Esophagus muscularis mucosa (tissue), 4 donors: ENCODE measurements at regions not wholly inside any gene's neighbourhood (a gene's known extent, or its start where the extent isn't known, plus 50 kb on each side); places are given as distances from the start of the nearest gene placed in this dataset.

Source experiments
- DNase-seq: peaks from one replicate; pipeline ENCODE4 v3.0.0-alpha.2; 2017; ENCODE audit errors: extremely low spot score
- H3K27ac ChIP-seq, 4 donors: fragments of 200-600 bp; sonication (generic); replicated peaks in 1 of 4; 1 replicate in 3 of 4; 2 replicates in 1 of 4; pipeline ENCODE4 v1.5.1; 2016 to 2019; ENCODE audit warnings: mild to moderate bottlenecking in 1 of 4
- H3K27me3 ChIP-seq, 4 donors: fragments of 200-600 bp; sonication (generic); one replicate each; pipeline versions ENCODE4 v1.5.1 to v1.6.0; 2016 to 2019
- H3K36me3 ChIP-seq, 4 donors: fragments of 200-600 bp; sonication (generic); one replicate each; pipeline ENCODE4 v1.5.1; 2016 to 2019
- H3K4me1 ChIP-seq, 4 donors: fragments of 200-600 bp; sonication (generic); one replicate each; pipeline ENCODE4 v1.5.1; 2016 to 2019
- H3K4me3 ChIP-seq, 4 donors: fragments of 200-600 bp; sonication (generic); 1 replicate in 2 of 4; 2 replicates in 2 of 4; pipeline ENCODE4 v1.5.1; 2016 to 2019; ENCODE audit warnings: mild to moderate bottlenecking in 4 of 4, moderate library complexity in 1 of 4
- H3K9me3 ChIP-seq, 4 donors: fragments of 200-600 bp; sonication (generic); 1 replicate in 3 of 4; 2 replicates in 1 of 4; pipeline ENCODE4 v1.5.1; 2016 to 2019
- EP300 ChIP-seq: sonication (generic); formaldehyde crosslinking; IDR thresholded peaks from one replicate; pipeline ENCODE4 v1.6.1; 2017; ENCODE audit warnings: antibody characterized with exemption
- POLR2A ChIP-seq: fragments of 450-650 bp; IDR thresholded peaks from one replicate; pipeline ENCODE4 v1.6.1; 2017; ENCODE audit warnings: antibody characterized with exemption, moderate library complexity, mild to moderate bottlenecking, low read depth
- POLR2AphosphoS5 ChIP-seq, 2 donors: sonication (generic); formaldehyde crosslinking; IDR thresholded peaks; one replicate each; pipeline ENCODE4 v1.6.1; 2017; ENCODE audit warnings: antibody characterized with exemption in 2 of 2
- WGBS: methylation state at CpG from one replicate; pipeline ENCODE4 v1.1.5; 2018; 5-methylcytosine and 5-hydroxymethylcytosine counted together
- intact Hi-C: fragments of 100-400 bp; cut with DNase I; formaldehyde crosslinking; loops from one replicate; pipeline ENCODE4 v1.15.1; 2023
- TF ChIP-seq, protein P1 (sequence below), 3 experiments: fragments of 200-600 bp in 2 of 3; fragments of 450-650 bp in 1 of 3; sonication (generic) in 2 of 3; IDR thresholded peaks; one replicate each; pipeline ENCODE4 v1.5.1; 2017 to 2019; ENCODE audit warnings: antibody characterized with exemption in 3 of 3, mild to moderate bottlenecking in 2 of 3, moderate library complexity in 1 of 3

DNA sequence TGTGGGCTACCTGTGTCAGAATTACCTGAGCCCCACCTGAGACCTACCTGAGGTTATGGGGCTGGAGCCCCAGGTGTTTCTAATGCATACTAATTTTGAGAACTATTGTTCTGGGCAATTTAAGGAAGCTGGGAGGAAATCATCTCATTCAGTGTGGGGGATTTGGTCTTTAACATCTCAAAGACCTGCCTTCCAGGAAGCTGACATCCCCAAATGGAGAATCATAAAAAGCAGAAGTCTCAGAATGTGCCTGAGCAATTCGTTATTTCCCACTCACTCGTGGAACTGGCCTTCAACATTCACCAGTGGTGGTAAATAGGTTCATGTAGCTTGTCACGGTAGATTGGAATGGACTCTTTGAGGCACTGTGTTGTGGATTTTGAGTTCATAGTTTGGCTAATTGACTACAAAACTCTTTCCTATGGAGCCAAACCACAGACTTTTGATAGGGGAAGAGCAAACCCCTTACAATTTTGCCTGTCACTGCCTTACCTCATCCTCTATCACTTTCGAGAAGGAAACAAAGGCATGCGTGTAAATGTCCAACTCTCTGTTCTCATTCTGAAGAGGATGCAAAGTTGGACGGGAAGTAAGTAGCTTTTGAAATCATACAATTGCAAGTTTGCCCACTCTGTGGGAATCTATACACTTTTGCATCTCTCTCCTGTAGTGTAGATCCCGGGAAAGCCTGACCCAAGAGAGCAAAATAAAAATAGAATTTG lies 521.0 kb upstream of the MDFIC2 start:
- DNase-seq: no peak
- Histone ChIP-seq H3K27me3 (no peaks in the 10 kb centered on the region), H3K4me1 (peaks cover 12 to 26% (median 20%) of the 10 kb centered on the region in 4 donors), H3K9me3 (no peaks in the 10 kb centered on the region), H3K27ac (peak overlapping the region; percentile 63 to 77 (median 76)), H3K36me3 (no peaks in the 10 kb centered on the region), H3K4me3 (no peak overlapping the region)
- 70% methylated on average over 7 of the region's 7 CpGs for WGBS
- TF ChIP-seq POLR2A: no peak
- TF ChIP-seq EP300: no peak
- TF ChIP-seq, protein P1, sequence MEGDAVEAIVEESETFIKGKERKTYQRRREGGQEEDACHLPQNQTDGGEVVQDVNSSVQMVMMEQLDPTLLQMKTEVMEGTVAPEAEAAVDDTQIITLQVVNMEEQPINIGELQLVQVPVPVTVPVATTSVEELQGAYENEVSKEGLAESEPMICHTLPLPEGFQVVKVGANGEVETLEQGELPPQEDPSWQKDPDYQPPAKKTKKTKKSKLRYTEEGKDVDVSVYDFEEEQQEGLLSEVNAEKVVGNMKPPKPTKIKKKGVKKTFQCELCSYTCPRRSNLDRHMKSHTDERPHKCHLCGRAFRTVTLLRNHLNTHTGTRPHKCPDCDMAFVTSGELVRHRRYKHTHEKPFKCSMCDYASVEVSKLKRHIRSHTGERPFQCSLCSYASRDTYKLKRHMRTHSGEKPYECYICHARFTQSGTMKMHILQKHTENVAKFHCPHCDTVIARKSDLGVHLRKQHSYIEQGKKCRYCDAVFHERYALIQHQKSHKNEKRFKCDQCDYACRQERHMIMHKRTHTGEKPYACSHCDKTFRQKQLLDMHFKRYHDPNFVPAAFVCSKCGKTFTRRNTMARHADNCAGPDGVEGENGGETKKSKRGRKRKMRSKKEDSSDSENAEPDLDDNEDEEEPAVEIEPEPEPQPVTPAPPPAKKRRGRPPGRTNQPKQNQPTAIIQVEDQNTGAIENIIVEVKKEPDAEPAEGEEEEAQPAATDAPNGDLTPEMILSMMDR (IDR thresholded peaks at IDR 0.05): no peak
- TF ChIP-seq POLR2AphosphoS5 (IDR thresholded peaks at IDR 0.05): no peak
- intact Hi-C loops: no loop called here

DNA sequence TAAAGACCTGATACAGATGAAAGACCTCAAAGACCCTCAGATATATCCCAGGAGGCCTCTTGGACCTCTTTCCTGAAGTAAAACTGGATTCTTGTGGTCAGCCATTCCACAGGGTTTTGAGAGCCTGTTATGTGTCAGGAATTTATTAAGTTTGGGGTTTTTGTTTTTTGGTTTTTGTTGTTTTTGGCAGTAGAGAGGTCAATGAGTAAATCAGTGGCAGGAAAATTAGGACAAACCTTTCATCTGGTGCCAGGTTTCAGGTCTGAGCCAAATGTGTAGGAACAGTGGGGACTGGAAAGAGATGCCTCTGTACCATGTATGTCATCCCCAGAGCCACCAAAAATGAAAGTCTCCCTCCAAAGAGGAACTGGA lies 520.4 kb upstream of the MDFIC2 start:
- H3K36me3 ChIP-seq: no peaks in the 10 kb centered on the region
- no peaks in the 10 kb centered on the region for H3K27me3 ChIP-seq
- intact Hi-C loops: no loop called here
- peak overlapping the region; percentile 63 to 77 (median 76) for H3K27ac ChIP-seq
- DNase-seq: no peak
- TF ChIP-seq POLR2A (no peak), POLR2AphosphoS5 (IDR thresholded peaks at IDR 0.05) (no peak), EP300 (no peak)
- TF ChIP-seq, protein P1 (IDR thresholded peaks at IDR 0.05): no peak
- no peak overlapping the region for H3K4me3 ChIP-seq
- peaks cover 12 to 26% (median 20%) of the 10 kb centered on the region in 4 donors for H3K4me1 ChIP-seq
- no peaks in the 10 kb centered on the region for H3K9me3 ChIP-seq

DNA sequence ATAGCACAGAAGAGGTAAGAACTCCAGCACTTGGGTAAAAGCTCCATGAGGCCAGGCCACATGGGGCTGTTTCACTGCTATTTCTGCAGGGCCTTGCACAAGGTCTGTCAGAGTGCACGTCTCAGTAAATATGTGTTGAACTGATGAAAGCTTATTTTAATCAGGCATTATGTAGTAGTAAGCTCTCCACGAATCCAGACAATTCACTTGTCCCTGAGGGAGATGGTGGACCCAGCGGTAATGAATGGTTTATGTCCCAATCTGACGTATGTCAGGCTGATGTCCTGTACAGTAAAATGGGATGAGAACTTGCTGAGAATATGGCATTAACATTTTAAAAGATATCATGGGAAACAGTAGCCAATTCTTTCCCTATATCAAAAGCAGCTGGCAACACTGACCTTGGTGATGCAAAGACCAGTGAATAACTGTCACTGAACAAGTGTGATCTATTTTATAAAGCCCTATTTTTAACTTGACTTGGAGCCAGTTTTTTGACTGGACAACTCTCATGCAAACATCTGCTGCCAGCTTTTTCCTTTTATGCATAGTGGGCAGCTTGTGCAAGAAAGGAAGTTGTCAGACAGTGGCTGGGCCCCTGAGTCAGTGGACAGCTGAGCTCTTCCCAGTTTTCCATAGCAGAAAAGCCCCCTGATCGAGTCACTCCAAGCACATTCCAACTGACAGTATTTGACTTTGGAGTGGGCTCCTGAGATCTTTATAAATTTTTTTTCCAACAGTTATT lies 519.8 kb upstream of the MDFIC2 start:
- no peaks in the 10 kb centered on the region for H3K27me3 ChIP-seq
- H3K36me3 ChIP-seq: no peaks in the 10 kb centered on the region
- H3K4me3 ChIP-seq: no peak overlapping the region
- no peak for DNase-seq
- H3K27ac ChIP-seq: peak overlapping the region; percentile 63 to 77 (median 76)
- WGBS: 41% methylated on average over 5 of the region's 5 CpGs
- intact Hi-C loops: no loop called here
- peaks cover 12 to 26% (median 20%) of the 10 kb centered on the region in 4 donors for H3K4me1 ChIP-seq
- TF ChIP-seq, protein P1 (IDR thresholded peaks at IDR 0.05): no peak
- TF ChIP-seq POLR2A (no peak), EP300 (no peak), POLR2AphosphoS5 (IDR thresholded peaks at IDR 0.05) (peak in 1 of 2 donors; percentile 24)
- H3K9me3 ChIP-seq: no peaks in the 10 kb centered on the region

DNA sequence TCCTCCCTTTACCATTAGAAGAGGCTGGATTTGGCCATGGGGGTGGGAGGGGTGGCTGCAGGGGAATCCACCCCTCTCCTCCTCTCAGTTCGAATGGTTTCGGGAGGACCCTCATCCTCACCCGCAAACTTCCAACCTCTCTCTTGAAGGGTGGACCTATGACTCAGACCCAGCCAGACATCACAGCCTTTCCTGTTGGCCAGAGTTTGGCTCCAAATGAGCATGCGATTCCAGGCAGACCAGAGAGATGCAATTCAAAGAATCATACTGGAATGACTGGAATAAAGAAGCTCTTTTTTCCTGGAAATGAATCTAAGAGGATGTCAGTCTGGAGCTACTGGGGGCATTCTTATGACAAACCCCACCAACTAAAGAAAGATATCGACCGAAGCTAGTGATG lies 516.7 kb upstream of the MDFIC2 start:
- Histone ChIP-seq H3K4me3 (no peak overlapping the region), H3K4me1 (peaks cover 12 to 40% (median 32%) of the 10 kb centered on the region in 4 donors), H3K9me3 (no peaks in the 10 kb centered on the region), H3K36me3 (no peaks in the 10 kb centered on the region), H3K27ac (peak overlapping the region in 1 of 4 donors; percentile 58), H3K27me3 (no peaks in the 10 kb centered on the region)
- no peak for TF ChIP-seq EP300
- no peak for TF ChIP-seq POLR2A
- TF ChIP-seq POLR2AphosphoS5 (IDR thresholded peaks at IDR 0.05): peak in 1 of 2 donors; percentile 7
- TF ChIP-seq, protein P1 (IDR thresholded peaks at IDR 0.05): no peak
- intact Hi-C loops: no loop called here
- no peak for DNase-seq
- 48% methylated on average over 6 of the region's 6 CpGs for WGBS
